GM19043 (cell line): ENCODE measurements at regions not wholly inside any gene's neighbourhood (a gene's known extent, or its start where the extent isn't known, plus 50 kb on each side); places are given as distances from the start of the nearest gene placed in this dataset.

Source experiments
- ATAC-seq: cut with Tn5 transposase; IDR thresholded peaks from one replicate; pipeline ENCODE4 v1.9.1; 2021; ENCODE audit warnings: low read depth; ENCODE audit not compliant: unreplicated experiment

DNA sequence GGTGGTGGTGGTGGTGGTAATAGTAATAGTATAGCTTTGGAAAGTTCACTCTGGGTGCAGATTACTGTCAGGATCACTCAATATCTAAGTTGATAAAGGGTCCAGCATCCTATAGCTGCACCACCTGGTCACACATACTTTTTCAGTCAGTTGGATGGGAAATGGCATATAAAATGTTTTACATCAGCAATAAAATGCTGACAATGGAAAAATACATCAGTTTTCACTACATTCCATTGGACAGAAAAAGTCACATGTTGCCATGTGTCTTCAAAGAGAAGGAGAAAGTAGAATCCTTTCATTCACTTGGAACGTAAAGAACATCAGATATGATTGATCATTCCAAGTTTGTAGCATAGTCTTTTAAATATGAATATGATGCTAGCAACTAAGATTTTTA is 481.4 kb downstream of the SLITRK6 start:
- ATAC-seq: no peak

DNA sequence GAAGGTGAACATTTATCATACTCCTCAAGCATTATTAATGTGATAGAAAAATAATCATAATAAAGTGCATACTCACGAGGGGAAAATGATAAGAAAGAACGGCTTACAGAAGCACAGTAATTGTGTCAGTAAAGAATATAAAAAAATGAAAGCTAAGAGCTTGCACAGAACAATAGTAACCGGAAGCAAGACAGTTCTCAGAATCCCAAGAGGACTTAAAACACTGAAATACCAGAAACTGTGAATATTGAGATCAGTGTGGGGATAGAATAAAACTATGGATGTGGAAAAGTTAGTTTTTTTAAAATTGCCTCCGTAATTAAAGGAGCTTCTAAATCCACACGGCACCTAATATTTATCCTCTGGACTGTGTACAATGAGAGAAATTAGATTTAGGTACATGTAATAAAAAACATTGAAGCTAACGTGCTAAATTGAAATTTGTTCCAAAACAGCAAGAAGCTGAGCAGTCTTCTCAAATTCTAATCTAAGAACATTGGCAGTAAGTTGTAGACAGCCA is 482.7 kb downstream of the SLITRK6 start:
- ATAC-seq: no peak

DNA sequence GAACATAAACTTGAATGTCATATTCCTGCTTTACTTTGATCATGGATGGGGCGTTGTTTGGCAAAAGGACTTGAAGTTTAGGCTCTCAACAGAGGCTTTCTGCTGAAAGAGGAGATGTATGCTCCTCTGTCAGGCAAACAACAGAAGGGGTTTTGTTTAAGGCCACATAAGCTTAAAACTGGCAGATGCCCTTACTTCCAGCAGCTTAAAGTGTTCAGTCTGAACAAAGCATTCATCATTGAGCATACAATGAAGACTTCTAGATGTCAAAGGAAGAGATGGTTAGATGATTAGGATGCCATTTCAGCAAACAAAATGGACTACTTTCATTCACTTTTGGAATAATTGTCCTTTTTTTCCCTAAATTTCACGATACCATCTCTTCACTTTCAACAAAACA is 484.5 kb downstream of the SLITRK6 start:
- no peak for ATAC-seq

DNA sequence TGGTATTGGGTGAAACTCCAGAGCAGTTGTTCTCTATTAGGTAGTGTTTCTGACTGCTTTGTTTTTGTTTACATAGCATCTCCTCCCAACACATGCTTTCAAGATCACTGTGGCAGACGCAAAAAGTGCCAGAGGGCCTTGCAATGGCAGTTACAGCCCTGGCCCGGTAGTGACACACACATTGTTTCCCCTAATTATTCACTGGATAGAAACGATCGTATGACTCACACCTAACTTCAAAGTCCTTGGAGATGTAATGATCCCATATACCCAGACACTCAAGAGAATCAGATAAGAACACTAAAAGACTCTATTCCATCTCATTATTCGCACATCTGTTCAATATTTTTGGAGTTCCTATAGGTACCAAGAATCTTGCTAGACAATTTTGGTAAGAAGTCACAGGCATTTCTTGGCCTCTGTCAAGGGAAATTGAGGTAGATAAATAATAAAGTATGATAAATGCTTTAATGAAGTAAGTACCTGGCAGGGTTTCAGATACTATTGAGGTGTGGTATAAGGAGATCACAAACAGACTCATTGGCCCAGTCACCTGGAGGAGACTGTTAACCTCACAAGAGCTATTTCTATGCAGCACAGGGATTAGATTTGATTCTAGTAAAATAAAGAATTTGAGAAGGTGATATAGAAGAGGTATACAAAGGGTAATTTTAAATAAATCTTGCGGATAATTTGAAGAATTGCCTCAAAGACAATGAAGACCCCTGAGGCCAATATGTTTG is 485.3 kb downstream of the SLITRK6 start:
- no peak for ATAC-seq

DNA sequence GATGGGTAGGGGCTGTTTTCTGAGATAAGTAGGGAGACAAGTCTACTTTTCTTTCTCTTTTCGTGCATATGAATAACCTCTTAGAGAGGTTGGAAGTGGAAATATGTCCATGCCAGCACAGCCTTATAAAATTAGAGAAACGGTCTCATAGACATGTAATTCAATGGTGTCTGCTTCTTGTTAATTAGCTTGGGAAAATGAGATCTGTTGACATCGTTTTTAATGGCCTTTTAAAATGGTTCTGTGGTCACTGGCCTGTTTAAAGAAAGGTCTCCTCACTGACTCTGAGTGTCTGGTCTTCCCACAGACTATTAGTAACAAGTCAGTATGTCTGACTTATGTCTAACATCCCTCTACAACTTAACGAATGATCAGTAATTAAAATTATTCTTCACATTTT is 487.1 kb downstream of the SLITRK6 start:
- ATAC-seq: no peak

DNA sequence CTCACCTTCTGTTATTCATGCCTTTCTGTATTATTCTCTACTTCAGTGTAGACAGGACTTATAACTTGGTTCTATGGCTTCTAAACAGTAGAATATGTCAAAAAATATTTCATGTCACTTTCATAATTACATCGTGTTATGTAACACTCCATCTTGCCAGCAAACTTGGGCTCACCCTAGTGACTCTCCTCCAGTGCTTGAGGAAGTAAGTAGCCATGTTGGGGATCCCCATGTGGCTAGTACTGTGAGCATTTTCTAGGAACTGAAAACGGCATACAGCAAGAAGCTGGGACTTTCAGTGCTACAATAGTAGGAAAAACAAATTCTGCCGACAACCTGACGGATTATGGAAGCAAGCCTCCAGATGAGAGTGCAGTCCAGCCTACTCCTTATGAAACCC is 495.6 kb downstream of the SLITRK6 start:
- ATAC-seq: no peak

DNA sequence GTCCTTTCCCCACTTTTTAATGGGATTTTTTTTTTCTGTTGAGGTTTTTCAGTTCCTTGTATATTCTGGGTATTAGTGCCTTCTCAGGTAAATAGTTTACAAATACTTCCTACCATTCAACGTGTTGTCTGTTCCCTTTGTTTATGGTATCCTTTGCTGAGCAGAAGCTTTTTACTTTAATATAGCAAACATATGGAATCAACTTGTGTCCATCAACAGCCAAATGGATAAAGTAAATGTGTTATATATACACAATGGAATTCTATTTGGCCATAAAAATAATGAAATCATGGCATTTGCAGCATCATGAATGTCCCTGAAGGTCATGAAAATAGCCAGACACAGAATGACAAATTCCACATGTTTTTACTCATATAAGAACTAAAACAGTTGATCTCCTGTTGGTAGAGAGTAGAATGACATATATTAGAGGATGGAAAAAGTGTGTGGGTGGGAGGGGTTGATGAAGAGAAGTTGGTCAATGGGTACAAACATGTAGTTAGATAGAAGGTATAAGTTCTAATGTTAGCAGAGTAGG is 500.8 kb downstream of the SLITRK6 start:
- ATAC-seq: no peak

DNA sequence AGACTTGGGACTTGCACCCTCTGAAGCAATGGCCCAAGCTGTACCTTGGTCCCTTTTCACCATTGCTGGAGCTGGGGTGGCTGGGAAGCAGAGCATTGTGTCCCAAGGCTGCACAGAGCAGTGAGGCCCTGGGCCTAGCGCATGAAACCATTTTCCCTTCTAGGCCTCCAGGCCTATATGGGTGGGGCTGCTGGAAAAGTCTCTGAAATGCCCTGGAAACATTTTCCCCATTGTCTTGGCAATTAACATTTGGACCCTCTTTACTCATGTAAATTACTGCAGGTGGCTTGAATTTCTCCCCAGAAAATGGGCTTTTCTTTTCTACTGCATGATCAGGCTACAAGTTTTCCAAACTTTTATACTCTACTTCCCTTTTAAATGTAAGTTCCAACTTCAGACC is 510.5 kb downstream of the SLITRK6 start:
- no peak for ATAC-seq

DNA sequence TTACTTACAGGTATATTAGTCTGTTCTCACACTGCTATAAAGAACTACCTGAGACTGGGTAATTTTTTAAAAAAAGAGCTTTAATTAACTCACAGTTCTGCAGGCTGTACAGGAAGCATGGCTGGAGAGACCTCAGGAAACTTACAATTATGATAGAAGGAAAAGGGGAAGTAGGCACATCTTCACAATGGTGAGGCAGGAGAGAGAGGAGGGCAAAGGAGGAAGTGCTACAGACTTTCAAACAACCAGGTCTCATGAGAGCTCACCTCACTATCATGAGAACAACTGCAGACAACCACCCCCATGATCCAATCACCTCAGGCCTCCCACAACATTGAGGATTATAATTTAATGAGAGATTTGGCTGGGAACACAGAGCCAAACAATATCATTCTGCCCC is 511.7 kb downstream of the SLITRK6 start:
- no peak for ATAC-seq

DNA sequence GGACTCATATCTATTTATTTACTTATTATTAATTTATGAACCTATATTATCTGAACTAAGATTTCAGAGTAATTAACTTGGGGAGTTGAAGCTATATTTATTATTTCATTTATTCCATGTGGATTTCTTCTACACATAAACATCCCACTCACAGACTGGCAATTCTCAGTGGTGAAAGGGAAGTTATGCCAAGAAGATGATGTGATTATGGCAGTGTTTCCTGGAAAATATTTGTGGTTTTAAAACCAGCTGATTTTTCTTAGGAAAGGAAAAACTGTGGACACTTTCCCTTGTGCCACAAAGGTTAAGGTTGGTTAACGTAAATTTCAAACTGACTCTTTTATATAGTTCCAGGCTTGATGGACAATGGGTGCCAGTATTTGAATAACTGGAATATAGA is 513.1 kb downstream of the SLITRK6 start:
- ATAC-seq: no peak

DNA sequence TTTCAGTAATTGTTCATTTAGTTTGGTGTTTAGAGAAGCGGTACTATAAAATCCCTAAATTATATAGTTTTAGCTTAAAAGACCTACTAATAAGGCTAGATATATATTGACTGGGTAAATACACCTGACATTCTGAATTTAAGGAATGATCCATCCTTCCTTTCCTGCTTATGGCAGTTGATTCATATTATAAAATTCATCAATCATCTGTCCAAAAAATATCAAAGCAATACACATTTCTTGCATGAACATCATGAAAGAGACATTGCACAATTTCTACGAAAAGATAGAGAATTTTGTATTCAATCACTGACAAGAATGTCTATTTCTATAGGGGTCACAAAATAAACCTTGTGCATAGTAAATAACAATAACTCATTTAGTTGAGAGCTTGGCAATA is 514.9 kb downstream of the SLITRK6 start:
- ATAC-seq: no peak

DNA sequence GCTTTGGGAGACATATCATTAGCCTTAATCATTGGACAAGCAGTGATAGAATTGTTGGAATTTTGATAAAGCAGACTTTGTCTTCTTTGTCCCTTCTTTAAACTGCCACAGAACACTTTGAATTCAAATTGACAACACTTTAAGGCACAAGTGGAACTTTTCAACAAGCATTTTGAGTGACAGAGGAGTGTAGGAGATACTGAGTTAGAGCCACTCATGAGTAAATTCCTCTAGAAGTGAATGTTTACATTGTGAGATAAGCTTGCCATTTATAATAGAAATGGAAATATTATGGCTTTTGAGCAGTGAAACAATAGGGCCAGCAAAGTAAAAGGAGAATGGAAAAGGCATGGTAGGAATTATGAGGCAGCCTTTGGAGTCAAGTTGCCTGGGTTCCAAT is 515.8 kb downstream of the SLITRK6 start:
- no peak for ATAC-seq

DNA sequence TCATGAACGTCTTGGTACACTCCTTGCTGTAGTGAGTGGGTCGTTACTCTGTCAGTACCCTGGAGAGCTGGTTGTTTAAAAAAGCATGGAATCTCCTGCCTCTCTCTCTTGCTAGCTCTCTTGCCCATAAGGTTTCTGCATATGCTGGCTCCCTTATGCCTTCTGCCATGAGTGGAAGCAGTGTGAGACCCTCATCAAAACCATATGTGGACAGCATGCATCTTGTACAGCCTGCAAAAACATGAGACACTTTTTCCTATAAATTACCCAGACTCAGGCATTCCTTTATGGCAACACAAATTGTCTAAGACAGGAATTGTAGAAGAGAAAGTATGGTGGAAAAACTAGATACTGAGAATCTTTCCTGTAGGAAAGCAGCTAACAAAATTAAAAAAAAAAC is 516.3 kb downstream of the SLITRK6 start:
- no peak for ATAC-seq

DNA sequence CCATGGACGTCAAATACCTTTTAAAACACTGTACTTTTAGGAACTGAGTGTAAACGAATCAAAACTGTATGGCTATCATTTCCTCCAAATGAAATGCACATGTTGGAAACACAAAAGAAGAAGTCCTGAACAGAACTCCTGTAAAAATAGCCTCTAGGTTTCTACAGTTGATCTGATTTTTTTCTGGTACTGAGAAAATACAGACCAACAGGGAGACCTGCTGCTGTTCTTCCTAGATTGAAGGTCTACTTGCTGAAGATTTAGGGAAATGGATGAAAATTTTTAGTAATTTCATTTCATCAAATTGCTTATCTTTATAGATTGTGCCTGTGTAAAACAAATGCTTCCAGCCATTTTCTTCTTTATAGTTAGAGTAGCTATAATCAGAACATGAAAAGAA is 520.4 kb downstream of the SLITRK6 start:
- ATAC-seq: no peak

DNA sequence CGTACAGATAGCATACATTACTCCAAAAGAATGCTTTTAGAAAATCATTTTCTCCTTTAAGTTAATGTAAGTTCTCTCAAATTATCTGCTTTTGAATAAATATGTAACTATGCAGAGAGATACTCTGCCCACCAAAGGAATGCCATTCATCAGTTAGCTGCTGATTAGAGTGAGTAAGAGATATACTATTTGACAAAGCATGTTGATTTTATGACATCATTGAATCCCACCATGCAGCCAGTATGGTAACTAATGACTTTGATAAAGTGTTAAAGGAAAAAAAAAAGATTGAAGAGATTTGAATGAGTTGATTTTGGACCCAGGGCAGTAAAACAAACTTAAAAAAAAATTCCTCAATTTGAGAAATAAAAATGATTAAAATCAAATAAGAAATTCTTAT is 521.5 kb downstream of the SLITRK6 start:
- no peak for ATAC-seq

DNA sequence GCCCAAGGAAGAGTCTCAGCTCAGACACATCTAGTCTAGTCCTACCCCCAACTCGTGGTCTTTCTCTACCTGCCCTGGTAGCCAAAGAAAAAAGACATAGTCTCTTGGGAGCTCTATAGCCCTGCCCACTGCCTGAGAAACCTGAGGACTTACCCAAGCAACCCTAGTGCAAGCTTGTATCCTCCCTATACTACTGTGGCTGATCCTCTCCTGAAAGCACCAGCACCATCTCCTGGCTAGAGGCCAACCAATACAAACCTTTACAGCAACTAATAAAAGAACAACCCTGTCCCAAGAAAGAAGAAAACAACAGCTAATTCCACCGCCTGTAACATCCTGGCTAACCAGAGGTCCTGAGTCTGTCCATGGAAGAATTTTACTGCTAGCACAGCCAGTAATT is 532.4 kb downstream of the SLITRK6 start:
- ATAC-seq: no peak

DNA sequence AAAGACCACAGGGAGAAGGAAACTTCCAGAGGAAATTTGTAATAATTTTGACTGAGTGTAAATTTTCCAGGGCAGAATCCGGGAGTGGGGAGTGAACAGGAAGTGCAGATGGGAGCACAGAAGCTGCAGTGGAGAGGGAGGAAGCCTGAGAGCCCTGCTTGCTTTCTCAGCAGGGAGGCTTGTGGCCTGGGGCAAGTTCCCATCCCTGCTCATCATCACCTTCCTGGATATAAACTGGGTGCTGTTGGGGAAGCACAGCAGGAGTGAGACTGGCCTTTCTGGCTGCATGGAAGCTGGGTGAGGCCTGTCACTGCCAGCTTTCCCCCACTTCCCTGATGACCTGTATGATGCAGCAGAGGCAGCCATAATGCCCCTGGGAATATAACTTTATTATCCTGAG is 532.9 kb downstream of the SLITRK6 start:
- ATAC-seq: no peak

DNA sequence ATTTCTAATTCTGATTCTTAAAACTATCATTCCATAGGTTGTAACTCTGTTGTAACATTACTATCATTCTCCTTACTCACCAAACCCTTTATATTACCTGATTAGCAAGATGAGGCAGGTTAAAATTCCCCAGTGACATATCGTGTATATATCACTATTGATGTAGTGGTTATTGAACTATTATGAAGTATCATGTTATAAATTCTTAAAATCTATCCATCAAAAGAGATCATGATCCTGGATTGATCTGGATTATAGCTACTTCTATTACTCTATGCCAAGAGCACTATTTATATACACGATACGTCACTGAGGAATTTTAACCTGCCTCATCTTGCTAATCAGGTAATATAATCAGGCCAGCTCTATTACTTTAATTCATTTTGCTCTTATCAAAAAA is 533.9 kb downstream of the SLITRK6 start:
- ATAC-seq: no peak

DNA sequence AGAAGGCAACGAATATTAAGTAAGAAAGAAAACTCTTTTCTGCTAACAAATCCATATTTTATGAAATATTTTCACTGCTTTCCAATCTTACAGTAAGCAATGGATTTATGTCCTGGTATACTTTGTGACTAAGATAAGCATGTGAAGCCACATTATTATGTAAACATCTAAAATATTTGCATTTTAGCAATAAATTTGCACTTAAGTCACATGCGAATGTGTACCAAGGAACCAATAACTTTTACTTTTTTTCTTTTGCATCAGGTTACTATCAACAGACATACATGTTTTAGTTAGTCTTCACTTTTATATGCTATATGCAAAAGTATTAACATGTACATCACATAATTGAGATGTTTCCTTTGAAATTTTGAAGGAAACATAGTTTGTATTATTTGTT is 536.7 kb downstream of the SLITRK6 start:
- ATAC-seq: no peak

DNA sequence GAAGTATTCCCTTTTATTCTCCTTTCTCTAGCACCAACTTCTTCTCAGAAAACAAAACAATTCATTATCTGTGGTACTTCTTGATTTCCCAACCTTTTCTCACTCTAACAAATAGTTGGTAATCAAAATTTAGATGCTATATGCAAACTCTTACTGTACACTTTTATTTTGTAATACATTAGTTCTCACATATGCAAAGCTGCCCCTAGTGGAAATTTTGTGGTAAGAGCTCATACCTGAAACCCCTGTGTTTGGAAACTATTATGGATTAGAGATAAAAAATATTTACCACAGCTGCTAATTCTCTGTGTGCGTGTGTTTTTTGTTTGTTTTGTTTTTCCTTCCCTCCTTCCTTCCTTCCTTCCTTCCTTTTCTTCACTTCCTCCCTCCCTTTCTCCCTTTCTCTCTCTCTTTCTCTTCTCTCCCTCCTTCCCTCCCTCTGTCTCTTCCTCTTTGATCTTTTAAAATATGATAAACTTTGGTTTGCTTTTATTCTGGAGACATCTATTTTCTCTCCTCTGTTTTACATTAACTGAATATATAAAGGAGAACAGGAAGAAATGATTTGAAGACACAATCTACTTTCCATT is 537.4 kb downstream of the SLITRK6 start:
- no peak for ATAC-seq

DNA sequence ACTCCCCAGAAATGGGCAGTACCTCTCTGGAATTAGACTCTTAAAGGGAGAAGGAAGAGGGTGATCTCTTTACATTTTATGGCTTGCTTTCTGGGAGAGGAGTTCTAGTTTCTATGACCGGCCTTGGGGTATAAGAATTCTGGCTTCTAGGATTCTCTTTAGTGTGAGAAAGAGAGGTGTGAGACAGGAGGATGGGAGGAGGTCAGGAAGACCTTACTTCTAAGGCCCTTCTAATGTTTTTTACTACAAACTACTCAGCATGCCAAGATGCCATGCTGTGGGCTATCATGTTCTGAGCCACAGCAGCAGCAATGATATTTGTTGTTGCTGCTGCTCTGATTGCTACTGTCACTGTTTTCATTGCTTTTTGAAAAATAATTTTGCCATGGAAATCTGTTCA is 538.3 kb downstream of the SLITRK6 start:
- no peak for ATAC-seq

DNA sequence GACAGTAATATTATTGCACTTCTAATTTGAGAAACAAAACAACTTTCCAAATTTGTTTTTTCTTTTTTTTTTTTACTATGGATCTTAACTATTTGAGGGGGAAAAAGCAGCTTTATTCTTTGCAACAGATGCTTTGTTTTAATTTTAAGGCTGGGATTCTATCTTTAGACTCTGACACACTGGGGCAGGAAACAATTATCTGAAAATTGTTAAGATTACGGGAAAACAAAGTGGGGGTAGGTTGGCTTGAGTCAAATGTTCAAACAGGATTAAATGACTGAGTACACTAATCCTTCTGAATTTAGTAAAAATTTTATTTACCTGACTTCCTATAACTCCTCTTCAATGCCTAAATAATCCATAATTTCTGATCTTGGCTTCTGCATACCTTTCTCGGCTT is 543.2 kb downstream of the SLITRK6 start:
- ATAC-seq: no peak
